Activated CD8-positive, alpha-beta memory T cell treated with anti-CD3 and anti-CD28 coated beads, Interleukin-2, amount 10 ng/mL, durations not matched to agents 7 days and 5 days (primary cell): ENCODE measurements at regions not wholly inside any gene's neighbourhood (a gene's known extent, or its start where the extent isn't known, plus 50 kb on each side); places are given as distances from the start of the nearest gene placed in this dataset.
"Not testable (repeated sequence)": the region's sequence is repeated elsewhere in the genome, so short reads cannot be mapped to it uniquely, and the experiment has no call there.

Source experiments
- ATAC-seq: fragments of 150-1000 bp; cut with Tn5 transposase; one replicate; pipeline ENCODE4 v1.10.0; 2021; ENCODE audit warnings: moderate library complexity
- CTCF ChIA-PET: fragments of 350-600 bp; sonication (Branson Sonifier 250); formaldehyde crosslinking; loops from one replicate; lab custom pipeline; 2021; ENCODE audit warnings: antibody characterized with exemption; lab: Charles Lee
- DNase-seq: peaks from one replicate; pipeline ENCODE4 v3.0.0-alpha.2; 2020
- H3K27ac Mint-ChIP-seq: one replicate; pipeline ENCODE4 v1.8.0; 2021; ENCODE audit warnings: mild to moderate bottlenecking, mixed read lengths
- H3K27me3 Mint-ChIP-seq: one replicate; pipeline ENCODE4 v1.8.0; 2021; ENCODE audit warnings: mixed read lengths
- H3K36me3 Mint-ChIP-seq: one replicate; pipeline ENCODE4 v1.8.0; 2021; ENCODE audit warnings: mild to moderate bottlenecking, mixed read lengths
- H3K4me1 Mint-ChIP-seq: one replicate; pipeline ENCODE4 v1.8.0; 2021; ENCODE audit warnings: mixed read lengths
- H3K4me3 Mint-ChIP-seq: one replicate; pipeline ENCODE4 v1.8.0; 2021; ENCODE audit warnings: mild to moderate bottlenecking, moderate library complexity, mixed read lengths
- H3K9me3 Mint-ChIP-seq: one replicate; pipeline ENCODE4 v1.8.0; 2022; ENCODE audit warnings: low read depth, mixed read lengths

GRCh38 chr10:121400507-121400906 lies 197.7 kb downstream of the FGFR2 start:
- H3K4me1 Mint-ChIP-seq, DNase-seq, H3K27me3 Mint-ChIP-seq, CTCF ChIA-PET, H3K27ac Mint-ChIP-seq, H3K9me3 Mint-ChIP-seq, ATAC-seq, H3K36me3 Mint-ChIP-seq, H3K4me3 Mint-ChIP-seq: not testable (repeated sequence)

- CTCF ChIA-PET, result no interaction called here
These were observed 194.7 kb downstream of the FGFR2 start for GRCh38 chr10:121403527-121403926.

GRCh38 chr10:121404611-121405010 lies 193.6 kb downstream of the FGFR2 start:
- Mint-ChIP-seq H3K9me3 (no peaks in the 10 kb centered on the region), H3K36me3 (no peaks in the 10 kb centered on the region), H3K27me3 (no peaks in the 10 kb centered on the region), H3K27ac (no peak overlapping the region), H3K4me3 (no peak overlapping the region), H3K4me1 (no peaks in the 10 kb centered on the region)
- no peak for DNase-seq
- CTCF ChIA-PET, result no interaction called here
- ATAC-seq, result no peak

More at GRCh38 chr10:121403527-121403926, 194.7 kb downstream of the FGFR2 start:
- no peaks in the 10 kb centered on the region for H3K4me1 Mint-ChIP-seq
- H3K27me3 Mint-ChIP-seq, result no peaks in the 10 kb centered on the region
- no peak for DNase-seq
- H3K4me3 Mint-ChIP-seq, result no peak overlapping the region
- H3K36me3 Mint-ChIP-seq, result no peaks in the 10 kb centered on the region
- no peak for ATAC-seq
- H3K27ac Mint-ChIP-seq, result no peak overlapping the region
- H3K9me3 Mint-ChIP-seq, result no peaks in the 10 kb centered on the region

- no peaks in the 10 kb centered on the region for H3K9me3 Mint-ChIP-seq
- no peaks in the 10 kb centered on the region for H3K36me3 Mint-ChIP-seq
- H3K4me3 Mint-ChIP-seq, result no peak overlapping the region
These were observed 193.1 kb downstream of the FGFR2 start for GRCh38 chr10:121405096-121405495.

DNA sequence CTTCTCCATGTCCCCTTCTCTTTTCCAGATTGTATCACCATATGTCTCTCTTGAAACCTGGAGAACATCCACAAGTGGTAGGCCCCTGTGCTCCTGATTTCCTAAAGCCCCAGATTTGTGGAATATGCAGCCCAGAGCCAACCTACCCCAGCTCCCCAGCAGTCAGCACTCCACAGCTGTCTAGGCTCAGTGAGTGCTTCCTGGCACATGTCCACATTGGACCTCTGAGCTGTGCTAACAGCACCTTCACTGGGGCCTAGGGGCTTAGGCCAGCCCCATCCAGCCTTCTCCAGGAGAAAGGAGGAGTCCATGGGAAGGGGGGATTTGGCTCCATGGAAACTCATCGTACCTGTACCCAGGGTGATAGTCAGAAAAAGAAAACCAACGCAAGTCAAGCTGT lies 192.7 kb downstream of the FGFR2 start:
- H3K36me3 Mint-ChIP-seq, result no peaks in the 10 kb centered on the region
- CTCF ChIA-PET, result no interaction called here
- no peaks in the 10 kb centered on the region for H3K4me1 Mint-ChIP-seq
- H3K27ac Mint-ChIP-seq, result no peak overlapping the region
- H3K4me3 Mint-ChIP-seq, result no peak overlapping the region
- DNase-seq (no peak), ATAC-seq (no peak)
- H3K9me3 Mint-ChIP-seq, result no peaks in the 10 kb centered on the region
- no peaks in the 10 kb centered on the region for H3K27me3 Mint-ChIP-seq

More at GRCh38 chr10:121405096-121405495, 193.1 kb downstream of the FGFR2 start:
- DNase-seq, result no peak
- Mint-ChIP-seq H3K27ac (no peak overlapping the region), H3K4me1 (no peaks in the 10 kb centered on the region), H3K27me3 (no peaks in the 10 kb centered on the region)
- CTCF ChIA-PET, result no interaction called here
- ATAC-seq, result no peak

DNA sequence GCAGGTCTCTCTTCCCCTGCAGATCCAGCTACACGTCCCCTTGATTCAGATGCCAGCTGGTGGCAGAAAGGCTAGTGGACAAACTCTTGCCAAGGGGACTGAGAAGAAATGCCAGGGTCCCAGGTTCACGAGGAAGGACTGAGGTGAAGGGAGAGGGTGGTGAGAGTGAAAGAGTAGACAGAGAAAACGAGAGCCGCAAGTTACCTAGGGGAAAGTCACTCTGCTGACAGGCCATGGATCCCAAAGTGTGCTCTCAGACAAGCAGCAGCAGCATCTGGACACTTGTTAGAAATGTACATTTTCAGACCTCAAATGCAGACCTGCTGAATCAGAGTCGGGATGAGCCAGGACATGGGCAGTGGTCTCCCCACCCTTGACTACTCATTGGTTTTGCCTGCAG lies 192.3 kb downstream of the FGFR2 start:
- no peak overlapping the region for H3K4me3 Mint-ChIP-seq
- no peaks in the 10 kb centered on the region for H3K9me3 Mint-ChIP-seq

DNA sequence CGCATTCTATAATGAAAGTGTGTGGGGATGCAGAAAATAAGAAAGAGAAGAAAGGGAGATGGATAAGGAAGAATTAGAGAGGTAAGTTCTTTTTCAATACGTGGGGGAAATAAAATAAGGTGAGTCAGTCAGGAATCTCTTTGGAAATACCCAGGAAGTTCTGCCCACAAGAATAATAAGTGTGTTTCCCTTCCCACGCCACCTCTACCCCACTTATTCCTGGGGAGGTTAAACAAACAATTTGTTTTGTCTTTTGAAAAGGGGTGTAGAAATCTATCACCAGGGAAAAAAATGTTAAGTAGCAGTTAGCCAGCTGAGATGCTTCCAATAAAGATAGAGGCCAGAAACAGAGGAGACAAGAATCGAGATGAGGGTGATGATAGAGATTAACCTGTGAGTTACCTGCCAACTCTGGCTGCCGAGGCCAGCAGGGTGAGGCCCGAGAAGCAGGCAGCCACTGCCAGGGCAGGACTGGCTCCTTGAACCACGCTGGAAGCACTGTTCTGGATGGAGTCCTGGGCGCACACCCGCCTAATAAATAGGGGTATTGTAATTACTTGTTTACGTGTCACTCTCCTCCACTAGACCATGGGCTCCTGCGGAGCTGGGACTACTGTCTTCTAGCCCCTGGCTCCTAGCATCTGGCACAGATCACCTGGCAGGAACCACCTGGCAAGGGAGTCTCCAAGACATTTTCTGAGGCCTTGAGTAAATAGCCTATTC lies 191.3 kb downstream of the FGFR2 start:
- Mint-ChIP-seq H3K9me3 (no peaks in the 10 kb centered on the region), H3K4me3 (no peak overlapping the region), H3K36me3 (no peaks in the 10 kb centered on the region), H3K27me3 (no peaks in the 10 kb centered on the region), H3K4me1 (no peaks in the 10 kb centered on the region), H3K27ac (no peak overlapping the region)
- no peak for ATAC-seq
- no peak for DNase-seq
- CTCF ChIA-PET, result no interaction called here

More for the DNA sequence above, 192.3 kb downstream of the FGFR2 start:
- Mint-ChIP-seq H3K27me3 (no peaks in the 10 kb centered on the region), H3K4me1 (no peaks in the 10 kb centered on the region), H3K27ac (no peak overlapping the region), H3K36me3 (no peaks in the 10 kb centered on the region)
- DNase-seq (no peak), ATAC-seq (no peak)
- CTCF ChIA-PET, result no interaction called here

- no peaks in the 10 kb centered on the region for H3K36me3 Mint-ChIP-seq
- no peak for ATAC-seq
- H3K4me1 Mint-ChIP-seq, result no peaks in the 10 kb centered on the region
- CTCF ChIA-PET, result no interaction called here
- no peaks in the 10 kb centered on the region for H3K27me3 Mint-ChIP-seq
- DNase-seq, result no peak
- H3K9me3 Mint-ChIP-seq, result no peaks in the 10 kb centered on the region
- H3K27ac Mint-ChIP-seq, result no peak overlapping the region
- no peak overlapping the region for H3K4me3 Mint-ChIP-seq
These were observed 188.7 kb downstream of the FGFR2 start for GRCh38 chr10:121409466-121410104.

DNA sequence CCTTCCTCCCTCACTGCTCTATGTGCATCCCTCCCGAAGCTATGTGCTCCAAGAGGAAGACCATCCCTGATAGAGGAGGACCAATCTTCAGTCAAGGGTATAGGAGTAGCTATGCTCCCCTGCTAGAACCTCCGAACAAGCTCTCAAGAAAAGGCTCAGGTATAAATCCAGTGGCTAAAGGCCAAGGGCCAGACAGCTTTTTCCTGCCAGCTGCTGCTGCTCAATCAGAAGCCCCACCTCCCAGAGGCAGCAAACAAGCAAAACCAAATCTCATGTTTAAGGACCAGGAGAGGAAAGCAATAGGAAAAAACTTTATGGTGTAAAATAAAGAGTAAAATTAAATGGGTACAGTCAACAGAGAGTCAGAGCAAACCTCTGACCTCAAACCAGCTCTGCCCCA lies 187.2 kb downstream of the FGFR2 start:
- H3K9me3 Mint-ChIP-seq, result no peaks in the 10 kb centered on the region
- no peak for ATAC-seq

DNA sequence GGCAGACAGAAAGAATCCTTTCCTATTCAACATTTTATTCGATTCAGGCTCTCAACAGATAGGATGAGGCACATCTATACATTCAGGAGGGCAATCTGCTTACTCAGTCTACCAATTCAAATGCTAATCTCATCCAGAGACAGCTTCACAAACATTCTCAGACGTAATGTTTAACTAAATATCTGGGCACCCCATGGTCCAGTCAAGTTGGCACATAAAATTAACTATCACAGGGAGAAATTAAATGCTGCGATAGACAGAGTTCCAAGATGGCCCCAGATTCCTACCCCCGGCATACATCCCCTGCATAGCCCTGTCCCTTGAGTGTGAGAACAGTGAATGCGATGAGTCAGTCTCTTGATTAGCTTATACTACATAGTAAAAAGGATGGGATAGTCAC lies 184.3 kb downstream of the FGFR2 start:
- DNase-seq (no peak), ATAC-seq (no peak)
- CTCF ChIA-PET, result no interaction called here
- no peaks in the 10 kb centered on the region for H3K36me3 Mint-ChIP-seq
- H3K27ac Mint-ChIP-seq, result no peak overlapping the region
- no peaks in the 10 kb centered on the region for H3K4me1 Mint-ChIP-seq
- H3K4me3 Mint-ChIP-seq, result no peak overlapping the region
- H3K27me3 Mint-ChIP-seq, result no peaks in the 10 kb centered on the region
- no peaks in the 10 kb centered on the region for H3K9me3 Mint-ChIP-seq

More for the DNA sequence above, 187.2 kb downstream of the FGFR2 start:
- CTCF ChIA-PET, result no interaction called here
- Mint-ChIP-seq H3K27ac (no peak overlapping the region), H3K4me3 (no peak overlapping the region), H3K4me1 (no peaks in the 10 kb centered on the region), H3K36me3 (no peaks in the 10 kb centered on the region), H3K27me3 (no peaks in the 10 kb centered on the region)
- DNase-seq, result no peak

DNA sequence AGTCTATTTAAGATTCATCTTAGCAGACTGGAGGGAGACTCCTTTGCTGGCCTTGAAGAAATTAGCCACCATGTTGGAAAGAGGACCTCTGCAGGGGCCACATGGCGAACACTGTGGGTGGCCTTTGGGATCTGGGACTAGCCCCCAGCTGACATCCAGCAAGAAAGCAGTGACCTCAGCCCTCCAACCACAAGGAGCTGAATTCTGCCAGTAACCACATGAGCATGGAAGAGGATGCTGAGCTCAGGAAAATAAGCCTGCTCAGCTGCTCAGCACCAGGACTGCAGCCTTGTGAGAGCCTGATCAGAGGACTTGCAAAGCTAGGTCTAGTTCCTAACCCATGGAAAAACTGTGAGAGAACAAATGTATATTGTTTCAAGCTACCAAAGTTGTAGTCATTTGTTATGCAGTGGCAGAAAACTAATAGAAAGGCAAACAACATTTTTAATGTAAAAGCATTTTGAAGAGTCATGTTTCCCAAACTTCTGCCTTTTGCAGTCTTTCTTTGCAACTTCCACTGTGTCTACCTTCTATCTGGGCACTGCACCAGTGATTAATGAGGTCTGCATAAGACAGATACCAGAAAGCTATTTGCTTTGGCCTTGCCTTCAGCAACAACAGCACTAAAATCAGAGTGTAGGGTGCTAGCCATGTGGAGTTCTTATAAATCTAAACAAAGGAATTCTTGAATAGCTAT lies 183.7 kb downstream of the FGFR2 start:
- DNase-seq, result no peak
- no peak for ATAC-seq
- Mint-ChIP-seq H3K27ac (no peak overlapping the region), H3K9me3 (no peaks in the 10 kb centered on the region), H3K4me1 (no peaks in the 10 kb centered on the region), H3K36me3 (no peaks in the 10 kb centered on the region), H3K27me3 (no peaks in the 10 kb centered on the region), H3K4me3 (no peak overlapping the region)
- CTCF ChIA-PET, result no interaction called here

GRCh38 chr10:121415063-121415399 lies 183.2 kb downstream of the FGFR2 start:
- Mint-ChIP-seq H3K27me3 (no peaks in the 10 kb centered on the region), H3K4me3 (no peak overlapping the region), H3K27ac (no peak overlapping the region), H3K4me1 (no peaks in the 10 kb centered on the region), H3K36me3 (no peaks in the 10 kb centered on the region), H3K9me3 (no peaks in the 10 kb centered on the region)
- ATAC-seq (no peak), DNase-seq (no peak)
- CTCF ChIA-PET, result no interaction called here

DNA sequence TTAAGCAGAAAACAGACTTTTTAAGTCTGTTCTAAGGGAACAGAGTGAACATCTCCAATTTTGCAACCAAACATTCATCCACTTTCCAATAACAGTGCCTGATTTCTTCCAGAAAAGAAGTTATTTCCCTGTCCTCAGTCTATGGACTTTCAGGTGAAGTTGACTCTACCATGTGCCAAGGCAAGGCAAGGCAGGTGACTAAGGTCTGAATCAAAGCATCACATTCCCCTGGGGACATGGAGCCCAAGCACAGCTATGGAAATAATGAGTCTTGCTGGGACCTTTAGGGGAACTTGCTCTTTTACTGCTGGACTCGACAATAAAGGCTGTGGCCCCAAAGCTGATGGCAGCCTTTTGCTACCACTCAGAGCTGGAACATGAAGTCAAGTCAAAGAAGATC lies 182.2 kb downstream of the FGFR2 start:
- H3K4me1 Mint-ChIP-seq, result no peaks in the 10 kb centered on the region
- H3K36me3 Mint-ChIP-seq, result no peaks in the 10 kb centered on the region
- ATAC-seq (no peak), DNase-seq (no peak)
- H3K9me3 Mint-ChIP-seq, result no peaks in the 10 kb centered on the region
- no peak overlapping the region for H3K4me3 Mint-ChIP-seq
- no peaks in the 10 kb centered on the region for H3K27me3 Mint-ChIP-seq
- H3K27ac Mint-ChIP-seq, result no peak overlapping the region
- CTCF ChIA-PET, result no interaction called here

DNA sequence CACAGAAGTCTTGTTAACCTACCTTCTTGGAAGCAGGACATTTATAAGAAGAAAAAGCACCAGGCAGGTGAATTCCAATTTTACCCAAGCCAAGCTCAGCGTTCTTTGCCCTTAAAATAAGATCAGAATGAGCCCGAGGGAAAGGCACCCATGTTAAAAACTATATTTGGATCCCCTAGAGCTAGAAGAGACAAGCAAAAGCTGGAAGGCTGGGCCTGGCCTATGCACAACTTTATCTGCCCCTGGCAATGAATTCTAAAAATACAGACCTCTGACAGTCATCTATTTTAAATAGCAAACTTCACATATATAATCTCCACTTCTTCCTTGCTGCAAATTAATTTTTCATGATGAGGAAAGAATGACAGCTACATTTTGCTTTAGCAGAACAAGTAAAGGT lies 180.9 kb downstream of the FGFR2 start:
- CTCF ChIA-PET, result no interaction called here
- no peaks in the 10 kb centered on the region for H3K4me1 Mint-ChIP-seq
- ATAC-seq (no peak), DNase-seq (no peak)
- no peaks in the 10 kb centered on the region for H3K27me3 Mint-ChIP-seq
- no peaks in the 10 kb centered on the region for H3K9me3 Mint-ChIP-seq
- H3K27ac Mint-ChIP-seq, result no peak overlapping the region
- H3K36me3 Mint-ChIP-seq, result no peaks in the 10 kb centered on the region
- H3K4me3 Mint-ChIP-seq, result no peak overlapping the region
